ENCODE measurements at regions not wholly inside any gene's neighbourhood (a gene's known extent, or its start where the extent isn't known, plus 50 kb on each side); places are given as distances from the start of the nearest gene placed in this dataset.

DNA sequence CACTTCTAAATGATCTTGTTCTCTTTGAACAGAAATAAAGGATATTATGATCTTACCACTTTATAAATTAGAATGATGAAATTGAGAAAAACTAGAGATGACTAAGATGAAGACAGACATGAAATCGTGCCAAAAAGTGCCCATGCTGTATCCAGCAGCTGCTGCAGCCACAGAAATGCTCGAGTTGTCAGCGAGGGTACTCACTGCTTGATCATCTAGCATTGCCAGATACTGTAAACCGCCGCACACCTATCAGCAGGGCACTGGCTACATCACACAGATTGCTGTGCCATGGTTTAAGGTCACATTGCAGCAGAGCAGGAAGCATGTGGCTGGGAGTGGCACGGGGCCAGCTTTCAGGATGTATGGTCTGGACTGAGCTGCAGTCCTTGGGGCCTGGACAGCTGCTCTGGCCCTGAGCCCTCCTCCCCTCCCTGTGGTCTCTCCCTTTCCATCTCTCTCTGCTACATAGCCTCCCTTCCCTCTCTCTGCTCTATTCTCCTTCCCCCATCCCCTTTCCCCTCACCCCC lies 51.0 kb upstream of the SEPTIN5 start:
- Histone ChIP-seq H3F3A (ENCODE audit: low read depth) (no peaks in the 10 kb centered on the region), H3K27ac (no peak overlapping the region), H3K9ac (no peak overlapping the region), H3K9me3 (ENCODE audit: low read depth) (no peaks in the 10 kb centered on the region), H2AFZ (replicated peaks) (peak overlapping the region; percentile 67), H3K4me2 (no peak overlapping the region), H3K36me3 (no peaks in the 10 kb centered on the region), H3K4me3 (no peak overlapping the region), H3K79me2 (ENCODE audit: low read depth) (no peaks in the 10 kb centered on the region), H3K4me1 (peaks cover 8% of the 10 kb centered on the region), H3K27me3 (no peaks in the 10 kb centered on the region), H4K20me1 (ENCODE audit: low read depth) (no peaks in the 10 kb centered on the region)
- Mint-ChIP-seq H3K9me3 (no peaks in the 10 kb centered on the region), H3K36me3 (no peaks in the 10 kb centered on the region), H3K27me3 (ENCODE audit: insufficient read depth, low read depth) (peaks cover 22% of the 10 kb centered on the region), H3K4me1 (peaks cover 32% of the 10 kb centered on the region), H3K27ac (no peak overlapping the region), H3K4me3 (no peak overlapping the region)
- TF ChIP-seq EZH2phosphoT487 (IDR thresholded peaks at IDR 0.05) (no peak), EZH2 (IDR thresholded peaks at IDR 0.05) (no peak)
- DNase-seq (ENCODE audit: low spot score), result no peak

DNA sequence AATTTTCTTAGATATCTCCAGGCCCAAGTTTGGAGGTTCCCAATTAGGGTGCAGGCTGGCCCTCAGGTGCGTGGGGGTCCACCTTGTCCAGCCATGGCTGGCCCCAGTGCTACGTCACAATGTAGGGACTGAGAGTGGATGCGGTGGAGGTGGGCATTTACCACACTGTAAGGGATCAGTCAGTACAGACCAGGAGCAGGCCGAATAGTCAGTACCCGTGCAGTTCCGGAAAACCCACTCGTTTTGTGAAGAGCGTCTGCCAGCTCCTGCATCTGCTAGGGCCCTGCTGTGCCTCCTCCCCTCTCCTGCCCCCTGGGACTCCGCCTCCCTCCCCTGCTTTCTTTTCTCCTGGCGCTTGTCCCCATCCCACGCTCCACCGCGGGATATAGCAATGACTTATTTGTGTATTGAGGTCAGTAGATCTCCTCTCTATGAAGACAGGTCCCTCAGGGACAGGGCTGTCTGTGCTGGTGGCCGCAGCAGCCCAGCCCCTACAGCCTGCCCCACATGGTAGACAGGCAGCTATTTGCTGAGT lies 50.4 kb upstream of the SEPTIN5 start:
- Histone ChIP-seq H4K20me1 (ENCODE audit: low read depth) (no peaks in the 10 kb centered on the region), H3K36me3 (no peaks in the 10 kb centered on the region), H3K27me3 (no peaks in the 10 kb centered on the region), H3F3A (ENCODE audit: low read depth) (no peaks in the 10 kb centered on the region), H3K9ac (no peak overlapping the region), H2AFZ (replicated peaks) (peak overlapping the region; percentile 67), H3K4me3 (no peak overlapping the region), H3K27ac (no peak overlapping the region), H3K9me3 (ENCODE audit: low read depth) (no peaks in the 10 kb centered on the region), H3K4me2 (no peak overlapping the region), H3K4me1 (peaks cover 8% of the 10 kb centered on the region), H3K79me2 (ENCODE audit: low read depth) (no peaks in the 10 kb centered on the region)
- no peaks in the 10 kb centered on the region for H3K36me3 Mint-ChIP-seq
- peak overlapping the region; percentile 57 for H3K4me3 Mint-ChIP-seq
- peak overlapping the region; percentile 31 for H3K27ac Mint-ChIP-seq
- H3K27me3 Mint-ChIP-seq (ENCODE audit: insufficient read depth, low read depth), result peaks cover 19% of the 10 kb centered on the region
- no peaks in the 10 kb centered on the region for H3K9me3 Mint-ChIP-seq
- peak; percentile 31 for DNase-seq (ENCODE audit: low spot score)
- H3K4me1 Mint-ChIP-seq, result peaks cover 34% of the 10 kb centered on the region
- TF ChIP-seq EZH2 (IDR thresholded peaks at IDR 0.05) (no peak), EZH2phosphoT487 (IDR thresholded peaks at IDR 0.05) (no peak)
- TF ChIP-seq, protein P1, sequence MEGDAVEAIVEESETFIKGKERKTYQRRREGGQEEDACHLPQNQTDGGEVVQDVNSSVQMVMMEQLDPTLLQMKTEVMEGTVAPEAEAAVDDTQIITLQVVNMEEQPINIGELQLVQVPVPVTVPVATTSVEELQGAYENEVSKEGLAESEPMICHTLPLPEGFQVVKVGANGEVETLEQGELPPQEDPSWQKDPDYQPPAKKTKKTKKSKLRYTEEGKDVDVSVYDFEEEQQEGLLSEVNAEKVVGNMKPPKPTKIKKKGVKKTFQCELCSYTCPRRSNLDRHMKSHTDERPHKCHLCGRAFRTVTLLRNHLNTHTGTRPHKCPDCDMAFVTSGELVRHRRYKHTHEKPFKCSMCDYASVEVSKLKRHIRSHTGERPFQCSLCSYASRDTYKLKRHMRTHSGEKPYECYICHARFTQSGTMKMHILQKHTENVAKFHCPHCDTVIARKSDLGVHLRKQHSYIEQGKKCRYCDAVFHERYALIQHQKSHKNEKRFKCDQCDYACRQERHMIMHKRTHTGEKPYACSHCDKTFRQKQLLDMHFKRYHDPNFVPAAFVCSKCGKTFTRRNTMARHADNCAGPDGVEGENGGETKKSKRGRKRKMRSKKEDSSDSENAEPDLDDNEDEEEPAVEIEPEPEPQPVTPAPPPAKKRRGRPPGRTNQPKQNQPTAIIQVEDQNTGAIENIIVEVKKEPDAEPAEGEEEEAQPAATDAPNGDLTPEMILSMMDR (IDR thresholded peaks at IDR 0.05), result no peak

DNA sequence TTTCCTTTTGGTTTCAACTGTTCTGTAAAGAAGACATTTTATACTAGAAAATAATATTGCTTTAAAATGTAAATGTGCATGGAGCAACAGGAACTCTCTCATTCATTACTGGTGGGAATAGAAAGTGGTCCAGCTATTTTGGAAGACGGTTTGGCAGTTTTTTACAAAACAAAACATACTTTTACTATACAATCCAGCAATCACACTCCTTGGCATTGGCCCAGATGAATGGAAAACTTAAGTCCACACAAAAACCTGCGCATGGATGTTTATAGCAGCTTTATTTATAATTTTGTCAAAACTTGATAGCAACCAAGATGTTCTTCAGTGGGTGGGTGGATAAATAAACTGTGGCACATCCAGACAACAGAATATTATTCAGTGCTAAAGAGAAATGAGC lies 49.9 kb upstream of the SEPTIN5 start:
- TF ChIP-seq, protein P1 (IDR thresholded peaks at IDR 0.05), result no peak
- TF ChIP-seq EZH2 (IDR thresholded peaks at IDR 0.05) (no peak), EZH2phosphoT487 (IDR thresholded peaks at IDR 0.05) (no peak)
- no peak overlapping the region for H3K4me3 Mint-ChIP-seq

More for the DNA sequence above, 49.9 kb upstream of the SEPTIN5 start:
- H3K27ac ChIP-seq, result no peak overlapping the region
- no peaks in the 10 kb centered on the region for H3K79me2 ChIP-seq (ENCODE audit: low read depth)
- H3K27me3 ChIP-seq, result no peaks in the 10 kb centered on the region
- peaks cover 8% of the 10 kb centered on the region for H3K4me1 ChIP-seq
- H3K36me3 Mint-ChIP-seq, result no peaks in the 10 kb centered on the region
- no peak overlapping the region for H2AFZ ChIP-seq (replicated peaks)
- no peaks in the 10 kb centered on the region for H3F3A ChIP-seq (ENCODE audit: low read depth)
- DNase-seq (ENCODE audit: low spot score), result no peak
- peaks cover 35% of the 10 kb centered on the region for H3K4me1 Mint-ChIP-seq
- no peak overlapping the region for H3K9ac ChIP-seq
- no peak overlapping the region for H3K27ac Mint-ChIP-seq
- no peaks in the 10 kb centered on the region for H3K9me3 Mint-ChIP-seq
- peaks cover 18% of the 10 kb centered on the region for H3K27me3 Mint-ChIP-seq (ENCODE audit: insufficient read depth, low read depth)
- H3K4me2 ChIP-seq, result no peak overlapping the region
- no peaks in the 10 kb centered on the region for H4K20me1 ChIP-seq (ENCODE audit: low read depth)
- H3K4me3 ChIP-seq, result no peak overlapping the region
- H3K9me3 ChIP-seq (ENCODE audit: low read depth), result no peaks in the 10 kb centered on the region
- no peaks in the 10 kb centered on the region for H3K36me3 ChIP-seq
